H1 (cell line): ENCODE measurements at regions not wholly inside any gene's neighbourhood (a gene's known extent, or its start where the extent isn't known, plus 50 kb on each side); places are given as distances from the start of the nearest gene placed in this dataset.

Experiments
- CHD2 ChIP-seq: IDR thresholded peaks from 2 replicates; pipeline ENCODE4 v1.6.1; 2012; ENCODE audit warnings: low read length, improper control_type of control experiment
- EP300 ChIP-seq, 2 experiments: IDR thresholded peaks; 1 replicate in 1 of 2; 2 replicates in 1 of 2; pipeline ENCODE4 v1.6.1; 2011 to 2012; ENCODE audit warnings: low read depth in 2 of 2, low read length in 2 of 2, mild to moderate bottlenecking in 2 of 2, borderline replicate concordance in 1 of 2, inconsistent platforms in 1 of 2, moderate library complexity in 1 of 2
- SP1 ChIP-seq: IDR thresholded peaks from 2 replicates; pipeline ENCODE4 v1.6.1; 2011; ENCODE audit warnings: low read depth, low read length

DNA sequence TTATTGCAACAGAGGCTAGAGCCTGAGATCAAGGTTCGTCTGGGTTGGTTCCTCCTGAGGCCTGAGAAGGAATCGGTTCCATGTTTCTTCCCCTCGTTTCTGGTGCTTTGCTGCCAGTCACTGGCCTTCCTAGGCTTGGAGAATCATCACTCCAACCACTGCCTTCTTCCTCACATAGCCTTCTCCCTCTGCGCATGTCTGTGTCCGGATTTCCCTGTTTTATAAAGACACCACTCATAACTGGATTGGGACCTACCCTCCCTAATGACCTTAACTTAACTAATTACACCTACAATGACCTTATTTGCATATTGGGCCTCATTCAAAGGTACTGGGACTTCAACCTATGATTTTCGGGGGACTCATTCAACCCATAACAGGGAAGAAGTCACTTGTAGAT lies 119.8 kb upstream of the CCDC68 start (continued):
- TF ChIP-seq EP300 (IDR thresholded peaks at IDR 0.05; ENCODE audit: borderline replicate concordance in 1 of 2, low read depth in 2 of 2, low read length in 2 of 2) (no peak), SP1 (no peak), CHD2 (no peak)
